HK-2 (cell line): ENCODE measurements at regions not wholly inside any gene's neighbourhood (a gene's known extent, or its start where the extent isn't known, plus 50 kb on each side); places are given as distances from the start of the nearest gene placed in this dataset.
A peak's percentile ranks its signal among the peaks of the same experiment; 100 is the strongest.

ENCODE experiments used
- DNase-seq: peaks from one replicate; pipeline ENCODE4 v3.0.0-alpha.2; 2018; ENCODE audit not compliant: unreplicated experiment

DNA sequence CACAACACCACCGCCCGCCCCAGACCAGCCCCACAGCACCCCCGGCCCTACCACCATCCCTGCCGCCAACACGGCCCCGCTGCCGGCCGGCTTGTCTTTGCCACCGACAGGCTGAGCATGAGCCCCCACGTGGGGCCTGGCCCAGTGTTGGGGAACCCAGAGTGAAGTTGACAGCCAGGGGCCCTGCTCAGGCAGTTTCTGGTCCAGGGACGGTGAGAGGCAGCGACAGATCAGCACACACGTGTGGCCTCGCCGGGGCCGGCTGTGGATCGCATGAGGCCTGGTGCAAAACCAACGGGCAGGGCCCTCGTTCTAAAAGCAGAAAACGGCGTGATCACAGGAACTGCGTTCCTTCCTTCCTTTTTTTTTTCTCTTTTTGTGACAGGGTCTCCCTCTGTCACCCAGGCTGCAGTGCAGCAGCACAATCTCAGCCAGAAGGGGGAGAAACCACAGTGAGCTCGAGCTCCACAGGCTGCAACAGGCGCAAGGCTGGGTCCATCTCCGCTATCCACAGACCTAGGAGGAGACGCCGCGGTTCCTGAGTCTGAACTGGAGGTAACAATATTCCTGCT lies 50.5 kb upstream of the FBRSL1 start:
- no peak for DNase-seq

DNA sequence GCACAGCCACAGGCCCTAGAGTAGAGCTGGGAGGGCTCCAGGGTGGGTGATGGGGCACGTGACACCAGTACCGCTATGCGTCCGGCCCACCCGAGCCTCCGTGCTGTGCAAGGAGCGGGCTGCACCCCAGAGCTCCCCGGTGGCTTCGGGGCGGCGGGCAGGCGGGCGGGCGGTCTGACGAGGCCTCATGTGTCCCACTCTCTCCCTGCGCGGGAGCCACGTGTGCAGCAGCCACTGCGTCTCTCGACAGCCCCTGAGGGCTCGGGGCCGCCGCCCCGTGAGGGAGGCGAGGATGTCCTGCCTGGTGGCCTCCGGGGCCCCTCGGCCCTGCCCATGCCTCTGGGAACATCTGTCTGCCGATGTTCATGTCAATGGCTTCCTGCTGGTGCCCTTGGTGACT lies 51.2 kb upstream of the FBRSL1 start:
- no peak for DNase-seq

DNA sequence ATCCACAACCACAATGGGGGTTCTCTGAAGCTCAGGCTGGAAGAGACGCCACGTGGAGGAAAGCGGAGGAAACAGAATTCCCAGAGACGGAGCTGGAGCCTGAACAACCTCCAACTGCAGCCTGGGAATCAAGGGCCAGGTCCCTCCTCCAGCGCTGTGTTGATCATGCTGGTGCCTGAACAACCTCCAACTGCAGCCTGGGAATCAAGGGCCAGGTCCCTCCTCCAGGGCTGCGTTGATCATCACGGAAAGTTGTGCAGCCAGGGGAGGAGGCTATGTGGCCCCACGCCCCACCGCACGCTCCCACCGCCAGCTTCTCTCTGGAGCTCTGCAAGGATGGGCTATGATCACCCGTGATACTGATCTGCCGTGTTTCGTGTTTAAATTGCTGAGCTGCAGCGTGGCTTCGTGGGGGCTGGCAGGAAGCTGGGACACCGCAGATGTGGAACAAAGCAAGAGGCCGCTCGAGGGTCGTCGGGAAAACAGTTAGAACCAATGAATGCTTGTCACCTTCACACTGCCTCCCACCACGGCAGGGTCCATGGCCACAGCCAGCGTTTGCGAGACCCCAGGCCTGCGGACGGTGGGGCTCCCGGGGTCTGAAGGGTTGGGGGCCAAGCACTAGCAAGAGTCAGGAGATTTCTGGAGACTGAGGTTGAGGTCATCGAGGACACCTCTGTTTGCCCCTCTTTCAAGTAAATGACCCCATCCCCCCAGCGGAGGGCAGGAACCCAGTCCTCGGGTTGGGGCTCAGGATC lies 51.8 kb upstream of the FBRSL1 start:
- DNase-seq, result no peak

DNA sequence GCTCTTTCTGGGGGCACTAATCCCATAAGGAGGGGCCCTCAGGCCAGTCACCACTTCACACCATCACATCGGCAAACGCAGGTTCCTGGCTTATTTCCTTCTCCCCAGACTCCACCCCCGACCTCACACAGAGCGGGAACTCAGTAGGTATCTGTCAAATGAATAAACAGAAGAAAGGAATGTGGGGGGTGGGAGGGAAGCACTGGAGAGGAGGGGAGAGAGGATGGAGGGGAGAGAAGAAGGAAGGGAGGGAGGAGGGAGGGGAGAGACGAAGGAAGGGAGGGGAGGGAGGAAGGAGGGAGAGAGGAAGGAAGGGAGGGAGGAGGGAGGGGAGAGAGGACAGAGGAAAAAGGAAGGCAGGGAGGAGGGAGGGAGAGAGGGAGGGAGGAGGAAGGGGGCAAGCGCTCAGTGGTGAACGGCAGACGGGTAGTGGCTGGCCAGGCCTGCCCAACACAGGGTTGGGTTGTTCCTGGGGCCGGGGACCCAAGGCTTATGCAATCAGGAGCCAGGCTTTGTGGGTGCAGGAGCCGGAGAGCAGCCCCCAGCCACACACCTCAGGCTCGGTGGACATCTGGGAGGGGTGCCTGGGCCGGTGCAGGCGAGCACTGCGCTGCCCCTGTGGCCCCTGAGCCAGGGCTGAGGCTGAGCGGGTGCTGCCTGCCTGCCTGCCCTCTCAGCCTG lies 52.6 kb upstream of the FBRSL1 start:
- peak; percentile 19 for DNase-seq

DNA sequence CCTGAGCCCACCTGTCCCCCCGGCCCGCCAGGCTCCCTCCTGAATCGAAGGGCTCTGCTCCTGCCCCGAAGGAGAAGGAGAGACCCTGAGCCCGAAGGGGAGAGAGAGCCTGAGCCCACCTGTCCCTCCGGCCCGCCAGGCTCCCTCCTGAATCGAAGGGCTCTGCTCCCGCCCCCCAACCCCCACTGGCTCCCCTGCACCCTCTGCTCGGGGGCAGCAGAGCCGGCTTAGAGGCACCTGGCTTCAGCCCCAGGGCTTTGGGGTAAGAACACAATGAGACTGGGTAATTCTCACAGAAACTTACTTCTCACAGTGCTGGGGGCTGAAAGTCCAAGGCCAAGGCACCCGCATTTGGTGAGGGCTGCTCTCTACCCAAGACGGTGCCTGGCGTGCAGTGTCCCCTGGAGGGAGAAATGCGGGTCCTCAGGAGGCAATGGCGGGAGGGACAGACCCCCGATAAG lies 53.1 kb upstream of the FBRSL1 start:
- no peak for DNase-seq

DNA sequence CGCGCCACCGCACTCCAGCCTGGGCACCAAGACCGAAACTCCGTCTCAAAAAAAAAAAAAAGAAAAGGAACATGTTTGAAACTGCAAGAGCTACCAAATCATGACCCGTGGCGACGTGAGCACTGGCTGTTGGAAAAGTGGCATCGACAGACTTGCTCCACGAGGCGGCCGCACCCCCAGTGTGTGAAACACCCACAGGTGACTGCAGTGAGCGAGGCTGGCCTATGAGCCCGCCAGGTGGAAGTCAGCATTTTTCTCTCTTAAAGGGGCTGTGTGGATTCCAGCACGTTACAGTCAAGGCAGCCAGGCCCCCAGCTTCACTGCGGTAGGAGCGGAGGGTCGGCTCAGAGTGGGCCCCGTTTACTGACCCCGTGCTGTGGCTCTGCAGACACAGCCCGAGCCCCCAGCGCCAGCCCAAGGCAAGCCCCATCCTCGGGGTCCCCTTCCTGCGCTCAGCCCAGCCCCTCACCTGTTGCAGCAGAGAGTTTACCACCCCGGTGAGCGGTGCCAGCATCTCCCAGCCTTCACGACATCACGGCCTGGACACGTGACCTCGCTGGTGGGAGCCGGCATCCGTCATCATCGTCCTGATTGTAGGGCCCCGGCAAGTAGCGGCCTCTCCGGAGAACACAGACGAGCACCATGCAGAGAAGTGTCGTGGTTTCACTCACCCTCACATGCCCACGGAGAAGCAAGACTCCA lies 54.3 kb upstream of the FBRSL1 start:
- DNase-seq, result no peak

DNA sequence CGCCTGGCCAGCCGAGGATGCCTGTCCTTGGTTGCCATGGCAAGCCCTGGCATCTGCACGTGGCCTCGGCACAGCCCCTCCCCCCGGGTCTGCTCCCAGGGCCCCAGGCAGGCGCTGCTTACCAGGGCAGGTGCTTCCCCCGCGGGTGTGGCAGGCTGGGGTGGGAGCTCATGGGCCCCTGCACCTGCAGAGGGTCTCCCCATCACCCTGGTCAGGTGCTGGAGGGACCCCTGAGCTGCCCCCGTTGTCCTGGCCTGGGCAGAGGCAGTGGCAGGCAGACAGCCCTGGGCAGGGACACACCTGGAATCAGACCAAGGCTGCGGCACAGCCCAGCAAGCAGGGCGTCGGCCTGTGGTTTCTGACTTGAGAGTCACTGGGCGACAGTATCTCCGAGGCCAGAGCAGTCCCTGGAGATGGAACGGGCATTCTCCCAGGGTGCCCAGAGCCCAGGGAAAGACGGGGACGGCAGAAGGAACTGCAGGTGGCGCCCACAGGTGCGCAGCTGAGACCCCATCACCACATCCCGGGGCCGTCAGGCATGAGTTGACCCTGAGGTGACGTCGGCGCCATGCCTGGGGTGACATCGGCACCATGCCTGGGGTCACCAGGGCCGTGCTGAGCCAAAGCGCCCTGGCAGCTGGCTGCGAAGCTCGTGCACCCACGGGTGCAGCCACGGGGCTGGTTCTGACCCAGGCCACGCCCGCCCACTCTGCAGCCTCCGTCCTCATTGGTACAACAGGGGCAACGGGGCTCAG lies 56.1 kb upstream of the FBRSL1 start:
- no peak for DNase-seq

DNA sequence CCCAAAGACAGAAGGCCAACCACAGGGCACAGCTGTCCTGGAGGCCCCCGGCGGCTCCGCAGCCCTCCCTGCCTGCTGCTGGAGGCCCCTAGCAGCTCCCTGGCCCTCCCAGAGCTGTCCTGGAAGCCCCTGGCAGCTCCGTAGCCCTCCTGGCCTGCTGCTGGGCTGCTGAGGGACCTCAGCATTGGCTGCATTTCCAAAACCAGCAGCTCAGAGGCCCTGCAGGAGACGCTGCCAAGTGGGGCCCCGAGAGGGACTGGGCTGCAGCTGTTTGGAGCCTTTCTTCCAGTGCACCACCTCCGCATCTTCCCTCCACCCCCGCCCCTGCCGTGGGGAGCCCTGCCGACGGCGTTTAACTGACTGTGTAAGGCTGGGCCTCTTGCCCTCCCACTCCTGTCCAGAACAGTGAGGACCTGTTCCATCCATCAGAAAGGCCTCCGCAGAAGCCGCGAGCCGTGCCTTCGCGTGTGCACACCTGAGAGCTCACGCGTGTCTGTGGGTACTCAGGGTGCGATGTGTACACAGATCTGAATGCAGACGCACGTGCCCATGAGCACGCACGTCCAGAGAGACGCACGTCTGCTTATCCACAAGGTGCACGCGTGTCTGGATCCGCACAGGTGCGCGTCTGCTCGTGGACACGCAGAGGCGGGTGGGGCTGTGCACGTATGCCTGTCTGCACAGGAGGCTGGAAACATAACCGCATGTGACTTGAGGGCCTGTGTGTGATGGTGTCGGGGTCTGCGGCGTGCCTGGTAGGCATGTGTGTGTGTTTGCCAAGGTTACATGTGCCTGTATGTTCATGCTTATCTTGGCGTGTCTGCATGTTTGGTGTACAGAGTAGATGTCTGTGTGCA lies 57.0 kb upstream of the FBRSL1 start:
- DNase-seq, result no peak

DNA sequence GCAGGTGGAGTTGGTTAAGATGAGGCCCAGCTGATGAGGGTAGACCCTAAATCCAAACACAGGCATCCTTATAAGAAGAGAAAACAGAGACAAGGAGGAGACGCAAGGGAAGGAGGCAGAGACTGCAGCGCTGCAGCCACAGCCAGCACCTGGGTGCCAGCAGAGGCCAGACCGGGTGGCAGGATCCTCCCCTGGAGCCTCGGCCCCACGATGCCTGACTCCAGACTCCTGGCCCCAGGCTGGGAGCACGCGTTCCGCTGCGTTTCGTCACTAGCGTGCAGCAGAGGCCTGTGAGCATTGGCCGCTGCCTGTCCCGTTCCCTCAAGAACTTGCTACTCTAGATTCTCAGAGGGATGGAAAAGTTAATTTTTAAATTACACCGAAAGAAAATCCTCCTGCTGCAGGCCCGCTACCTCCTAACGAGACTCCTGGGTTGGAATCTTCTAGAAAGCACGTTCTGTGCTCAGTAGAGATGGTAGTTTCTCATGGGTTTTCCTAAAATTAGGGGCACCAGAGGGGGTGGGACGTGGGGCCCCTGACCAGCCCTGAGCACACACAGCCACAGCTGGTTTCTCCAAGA lies 57.7 kb upstream of the FBRSL1 start:
- no peak for DNase-seq

DNA sequence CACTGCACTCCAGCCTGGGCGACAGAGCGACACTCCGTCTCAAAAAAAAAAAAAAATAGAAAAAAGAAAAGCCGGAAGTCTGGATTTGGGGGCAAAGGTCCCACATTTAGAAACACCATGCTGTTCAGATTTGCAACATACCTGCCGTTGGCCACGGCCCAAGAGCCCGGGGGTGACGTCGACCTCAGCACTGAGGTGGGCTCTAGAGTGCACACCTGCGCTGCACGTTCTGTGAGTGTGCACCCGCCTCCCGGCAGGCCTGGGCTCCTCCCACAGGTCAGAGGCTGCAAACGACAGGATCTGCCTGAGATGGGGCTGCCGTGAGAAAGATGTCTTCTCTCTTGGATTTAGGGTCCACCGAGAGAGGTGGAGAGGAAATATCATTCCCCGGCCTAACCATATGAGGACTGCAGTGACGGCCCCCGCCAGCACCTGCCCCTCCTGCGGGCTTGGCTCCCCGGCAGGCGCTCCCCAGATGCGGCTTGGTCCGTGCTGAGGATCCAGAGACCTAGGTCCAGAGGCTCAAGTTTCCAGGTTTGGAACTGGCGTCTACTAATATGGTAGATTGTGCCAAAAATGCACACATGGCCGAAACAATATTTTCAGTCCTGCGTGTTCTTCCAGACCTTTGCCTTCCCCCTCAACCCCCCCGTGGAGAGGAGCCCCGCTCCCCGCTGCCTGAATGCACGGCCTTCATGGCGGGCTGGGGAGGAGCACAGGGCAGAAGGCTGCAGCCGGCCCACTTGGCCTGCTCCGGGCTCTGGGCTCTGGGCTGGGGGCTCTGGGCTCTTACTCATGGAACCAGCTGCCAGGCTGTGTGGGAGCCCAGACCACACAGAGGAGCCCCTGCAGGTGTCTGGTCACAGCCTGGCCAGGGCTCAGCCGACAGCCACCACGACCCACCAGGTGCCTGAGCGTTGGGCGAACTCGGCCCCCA lies 58.8 kb upstream of the FBRSL1 start:
- DNase-seq, result no peak

DNA sequence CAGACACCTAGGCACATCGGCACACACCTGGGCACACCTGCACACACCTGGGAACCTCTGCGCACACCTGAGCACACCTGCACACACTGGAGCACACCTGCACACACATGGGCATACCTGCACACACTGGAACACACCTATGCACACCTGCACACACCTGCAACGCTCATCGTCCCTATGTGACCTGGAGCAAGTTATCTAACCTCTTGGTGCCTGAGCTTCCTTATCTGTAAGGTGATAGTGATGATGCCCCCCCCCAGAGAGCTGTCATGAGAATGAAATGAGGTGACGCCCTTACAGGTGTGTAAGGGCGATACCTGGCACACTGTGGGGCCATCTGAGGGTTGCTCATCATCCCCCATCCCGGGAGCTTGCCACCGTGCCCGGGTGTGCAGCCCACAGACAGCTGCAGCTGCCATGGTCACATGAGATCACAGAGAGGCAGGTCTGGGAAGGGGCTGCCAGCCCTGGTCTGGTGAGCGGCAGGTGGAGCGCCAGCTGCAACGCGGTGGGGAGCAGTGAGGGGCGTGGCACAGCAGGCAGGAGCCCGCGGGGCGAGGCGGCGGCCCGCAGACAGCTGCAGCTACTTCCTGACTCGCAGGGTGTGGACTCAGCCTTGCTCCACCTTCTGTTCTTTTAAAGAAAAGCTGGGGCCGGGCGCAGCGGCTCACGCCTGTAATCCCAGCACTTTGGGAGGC lies 59.9 kb upstream of the FBRSL1 start:
- DNase-seq, result peak; percentile 33

DNA sequence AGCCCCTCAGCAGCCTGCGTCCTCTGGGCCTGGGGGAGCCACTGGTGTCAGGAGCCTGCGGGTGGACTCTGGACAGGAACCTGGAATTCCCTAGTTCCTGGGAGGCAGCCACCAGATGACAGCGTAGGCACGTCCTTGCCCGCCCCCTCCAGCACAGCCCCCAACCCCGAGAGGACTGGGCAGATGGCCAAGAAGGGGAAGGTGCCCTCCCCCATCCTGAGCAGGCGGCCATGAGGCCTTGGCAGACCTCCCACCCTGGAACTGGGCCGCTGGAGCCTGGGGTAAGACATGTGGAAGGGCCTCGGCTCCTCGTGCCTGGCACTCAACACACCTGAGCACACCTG lies 60.4 kb upstream of the FBRSL1 start:
- no peak for DNase-seq

DNA sequence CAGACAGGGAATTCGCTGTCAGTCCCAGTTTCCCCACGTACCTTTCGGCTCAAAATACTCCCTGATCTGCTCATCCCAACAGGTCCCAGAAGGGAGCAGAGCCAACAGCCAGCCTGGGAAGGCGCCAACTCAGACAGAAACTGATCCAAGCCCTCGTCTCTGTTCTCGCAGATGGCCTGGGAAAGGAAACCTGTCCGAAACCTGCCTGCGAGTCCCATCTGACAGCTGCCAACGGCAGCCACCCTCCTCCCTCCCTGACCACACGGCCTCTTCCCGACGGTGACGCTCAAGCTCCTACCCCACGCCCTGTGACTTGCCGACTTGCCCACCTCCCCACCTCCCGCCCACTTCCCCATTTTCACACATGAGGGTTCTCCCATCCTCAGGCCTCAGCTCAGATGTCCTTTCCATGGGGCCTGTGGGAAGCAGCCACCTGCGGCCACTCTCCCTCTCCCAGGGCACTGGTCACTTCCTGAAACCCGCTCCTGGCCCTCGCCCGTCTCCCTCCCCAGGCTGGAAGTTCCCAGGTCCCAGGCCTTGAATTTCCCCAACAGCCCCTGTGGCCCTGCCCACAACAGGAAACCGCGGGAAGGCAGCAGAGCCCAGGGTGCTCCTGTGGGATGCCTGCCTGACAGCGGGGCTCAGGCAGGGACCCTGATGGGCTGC lies 60.9 kb upstream of the FBRSL1 start:
- DNase-seq, result peak; percentile 65

DNA sequence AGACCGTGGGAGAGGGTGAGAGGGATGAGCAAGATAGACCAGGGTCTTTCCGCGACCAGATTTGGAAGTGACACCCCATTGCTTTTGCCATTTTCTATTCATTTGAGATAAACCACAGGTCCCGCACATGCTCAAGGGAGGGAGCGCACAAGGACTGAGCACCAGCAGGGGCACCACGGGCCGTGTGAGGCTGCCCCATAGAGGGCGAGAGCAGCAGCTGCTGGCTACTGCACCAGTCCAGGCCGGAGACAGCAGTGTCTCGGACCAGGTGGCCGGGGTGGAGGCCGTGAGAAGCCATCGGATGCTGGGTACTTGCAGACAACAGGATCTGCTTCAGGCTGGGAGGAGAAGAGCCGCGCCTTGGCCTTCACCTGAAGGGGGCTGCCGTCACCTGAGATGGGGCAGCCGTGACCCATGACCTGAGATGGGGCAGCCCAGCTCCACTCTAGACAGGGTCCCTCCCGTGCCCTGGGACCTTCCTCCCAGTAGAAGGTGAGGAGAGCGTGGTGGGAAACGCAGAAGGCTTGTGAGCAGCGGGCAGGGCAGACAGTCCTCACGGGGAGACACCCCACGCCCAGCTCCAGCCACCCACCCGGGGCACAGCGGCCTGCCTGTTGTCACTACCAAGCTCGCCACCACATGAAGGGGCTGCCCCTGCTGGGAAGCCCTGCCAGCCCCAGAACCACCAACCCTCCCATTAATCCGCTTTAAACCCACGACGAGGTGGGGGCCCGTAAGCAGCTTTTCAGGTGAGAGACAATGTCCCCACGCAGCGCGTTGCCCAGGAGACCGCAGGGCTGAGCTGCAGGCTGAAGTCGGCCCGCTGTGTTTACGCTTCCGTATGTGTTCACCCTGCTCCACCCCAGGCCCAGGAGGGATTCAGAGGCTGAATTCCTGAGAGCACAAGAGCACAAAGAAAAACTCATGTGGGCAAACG lies 61.7 kb upstream of the FBRSL1 start:
- no peak for DNase-seq

DNA sequence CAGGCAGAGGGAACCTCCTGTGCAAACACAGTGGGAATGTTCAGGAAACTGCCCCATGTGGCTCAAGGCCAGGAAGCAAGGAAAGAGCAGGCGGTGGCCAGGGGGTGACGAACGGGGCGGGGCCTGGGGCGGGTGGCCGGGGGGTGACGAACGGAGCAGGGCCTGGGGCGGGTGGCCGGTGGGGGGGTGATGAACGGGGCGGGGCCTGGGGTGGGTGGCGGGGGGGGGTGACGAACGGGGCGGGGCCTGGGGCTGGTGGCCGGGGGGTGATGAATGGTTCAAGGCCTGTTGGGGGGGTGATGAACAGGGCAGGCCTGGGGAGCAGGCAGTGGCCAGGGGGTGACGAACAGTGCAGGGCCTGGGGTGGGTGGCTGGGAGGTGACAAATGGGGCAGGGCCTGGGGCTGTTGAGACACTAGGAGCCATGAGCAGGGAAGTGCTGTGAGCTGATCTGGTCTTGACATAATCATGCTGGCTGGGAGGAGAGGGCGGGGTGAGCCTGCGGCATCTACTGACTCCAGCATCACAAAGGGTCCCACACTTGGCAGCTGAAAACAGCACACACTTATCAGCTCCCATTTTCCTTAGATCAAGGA lies 62.7 kb upstream of the FBRSL1 start:
- no peak for DNase-seq

DNA sequence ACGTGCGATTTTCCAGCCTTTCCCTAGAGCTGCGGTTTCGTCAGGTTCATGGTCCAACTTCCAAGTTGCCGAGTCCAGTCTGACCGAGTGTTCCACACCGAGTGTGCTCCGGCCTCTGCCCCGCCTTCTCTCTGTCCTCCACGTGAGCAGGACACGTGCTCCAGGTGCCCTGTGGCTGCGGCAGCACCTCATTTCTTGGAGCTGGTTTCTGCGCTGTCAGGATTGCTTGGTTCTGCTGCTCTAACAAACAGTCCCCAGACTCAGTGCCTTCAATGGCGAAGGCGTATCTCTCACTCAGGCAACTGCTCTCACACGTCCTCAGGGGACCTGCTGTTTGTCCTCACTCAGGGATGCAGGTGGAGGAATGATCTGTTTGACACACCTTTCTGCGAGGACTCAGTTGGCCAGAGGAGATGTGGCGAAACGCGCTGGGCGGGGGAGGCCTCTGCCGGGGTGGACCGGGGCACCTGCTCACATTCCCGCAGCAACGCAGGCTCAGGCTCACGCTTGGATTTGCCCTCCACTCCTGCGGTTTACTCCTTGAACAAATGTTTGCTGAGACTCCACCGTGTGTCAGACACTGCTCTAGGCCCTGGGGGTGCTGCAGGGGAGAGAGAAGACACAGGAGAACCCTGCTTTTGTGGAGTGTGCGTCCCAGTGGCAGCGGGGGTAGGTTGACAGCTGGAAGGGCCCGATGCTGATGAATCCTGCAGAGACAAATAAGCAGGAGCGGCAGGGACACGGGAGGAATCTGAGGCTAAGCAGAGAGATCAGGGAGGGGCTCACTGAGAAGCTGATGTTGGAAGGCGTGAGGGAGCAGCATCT lies 63.4 kb upstream of the FBRSL1 start:
- no peak for DNase-seq
